ENCODE measurements at regions not wholly inside any gene's neighbourhood (a gene's known extent, or its start where the extent isn't known, plus 50 kb on each side); places are given as distances from the start of the nearest gene placed in this dataset.

DNA sequence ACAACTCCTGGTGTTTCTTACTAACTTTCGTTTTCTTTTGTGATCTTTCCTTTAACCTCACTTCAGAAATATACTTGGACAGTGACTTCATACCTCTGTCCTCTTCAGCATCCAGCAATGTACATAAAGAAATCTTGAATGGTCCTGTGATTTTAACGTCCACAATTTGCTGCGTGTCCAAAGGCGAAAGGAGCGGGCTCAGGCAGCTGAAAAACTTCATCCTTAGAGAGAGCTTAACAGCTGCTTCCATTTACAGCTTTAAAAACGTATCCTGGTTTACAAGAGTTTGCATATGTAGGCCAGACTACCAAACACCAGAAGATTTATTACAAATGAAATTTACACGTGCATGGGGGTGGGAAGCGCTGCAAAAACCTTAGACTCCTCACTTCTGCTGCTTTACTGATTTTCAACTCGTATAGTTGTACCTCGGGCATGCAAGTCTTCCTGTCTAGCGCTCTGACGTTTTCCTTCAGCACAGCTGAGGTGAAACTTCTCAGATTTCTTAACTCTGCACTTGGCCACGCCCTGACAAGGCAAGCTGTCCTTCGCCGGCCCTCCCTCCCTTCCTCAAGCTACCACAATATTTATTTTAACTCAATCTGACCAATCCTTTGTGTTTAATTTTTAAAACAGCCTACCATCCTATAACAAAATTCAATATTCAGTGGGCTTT lies 406.4 kb downstream of the FAM47A start:
- no peak for DNase-seq

DNA sequence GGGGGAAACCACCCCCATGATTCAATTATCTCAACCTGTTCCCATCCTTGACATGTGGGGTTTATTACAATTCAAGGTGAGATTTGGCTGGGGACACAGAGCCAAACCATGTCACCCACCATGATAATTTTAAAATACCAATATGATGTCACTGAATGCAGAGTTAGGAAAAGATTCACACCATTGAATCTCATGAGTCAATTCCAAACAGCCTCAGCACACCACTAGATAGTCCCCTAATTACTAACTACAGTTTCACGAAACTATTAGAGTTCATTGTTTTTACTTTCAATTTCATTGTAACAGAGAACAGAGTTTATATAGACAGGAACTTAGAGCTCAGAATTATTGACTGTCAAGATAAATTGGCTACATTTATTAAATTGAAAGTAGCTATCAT lies 410.2 kb downstream of the FAM47A start:
- no peak for DNase-seq

- no peak for DNase-seq
Observed at GRCh38 chrX:33686105-33686504, 446.0 kb downstream of the FAM47A start.
